ENCODE measurements at regions not wholly inside any gene's neighbourhood (a gene's known extent, or its start where the extent isn't known, plus 50 kb on each side); places are given as distances from the start of the nearest gene placed in this dataset.
"Not testable (repeated sequence)": the region's sequence is repeated elsewhere in the genome, so short reads cannot be mapped to it uniquely, and the experiment has no call there.

- no peak for DNase-seq
Observed at GRCh38 chr14:85024931-85025330, 505.0 kb upstream of the FLRT2 start.

GRCh38 chr14:85027681-85028370 lies 502.1 kb upstream of the FLRT2 start:
- DNase-seq: no peak

GRCh38 chr14:85037411-85037810 lies 492.5 kb upstream of the FLRT2 start:
- DNase-seq: no peak

- no peak for DNase-seq
Observed at GRCh38 chr14:85038526-85039352, 491.2 kb upstream of the FLRT2 start.

GRCh38 chr14:85039353-85039626 lies 490.7 kb upstream of the FLRT2 start:
- no peak for DNase-seq

GRCh38 chr14:85040046-85040685 lies 489.8 kb upstream of the FLRT2 start:
- DNase-seq: no peak

GRCh38 chr14:85041618-85042017 lies 488.3 kb upstream of the FLRT2 start:
- DNase-seq: no peak

GRCh38 chr14:85042301-85042700 lies 487.6 kb upstream of the FLRT2 start:
- no peak for DNase-seq

- no peak for DNase-seq
Observed at GRCh38 chr14:85050180-85050579, 479.8 kb upstream of the FLRT2 start.

GRCh38 chr14:85052646-85053045 lies 477.3 kb upstream of the FLRT2 start:
- no peak for DNase-seq

- DNase-seq: no peak
Observed at GRCh38 chr14:85054178-85054577, 475.8 kb upstream of the FLRT2 start.

GRCh38 chr14:85056267-85056666 lies 473.7 kb upstream of the FLRT2 start:
- DNase-seq: no peak

- no peak for DNase-seq
Observed at GRCh38 chr14:85057221-85057620, 472.7 kb upstream of the FLRT2 start.

GRCh38 chr14:85058150-85058549 lies 471.8 kb upstream of the FLRT2 start:
- DNase-seq: no peak

GRCh38 chr14:85060121-85060520 lies 469.8 kb upstream of the FLRT2 start:
- DNase-seq: no peak

- no peak for DNase-seq
Observed at GRCh38 chr14:85061256-85061655, 468.7 kb upstream of the FLRT2 start.

- no peak for DNase-seq
Observed at GRCh38 chr14:85063747-85064146, 466.2 kb upstream of the FLRT2 start.

- no peak for DNase-seq
Observed at GRCh38 chr14:85071447-85071846, 458.5 kb upstream of the FLRT2 start.

GRCh38 chr14:85074955-85075354 lies 455.0 kb upstream of the FLRT2 start:
- no peak for DNase-seq

GRCh38 chr14:85075694-85076476 lies 454.1 kb upstream of the FLRT2 start:
- no peak for DNase-seq

- DNase-seq: not testable (repeated sequence)
Observed at GRCh38 chr14:85077716-85078115, 452.2 kb upstream of the FLRT2 start.

- DNase-seq: no peak
Observed at GRCh38 chr14:85079842-85080730, 449.9 kb upstream of the FLRT2 start.
